PC-9 (cell line): ENCODE measurements at regions not wholly inside any gene's neighbourhood (a gene's known extent, or its start where the extent isn't known, plus 50 kb on each side); places are given as distances from the start of the nearest gene placed in this dataset.

Source experiments
- BruUV-seq: library from RNA; stranded (reverse); fragments of 400-500 nt; replicated peaks from 2 replicates; lab custom pipeline; 2021; lab: Mats Ljungman, UMichigan
- CTCF ChIA-PET: fragments of 300-600 bp; sonication (Branson Sonifier 250); formaldehyde crosslinking; loops from one replicate; lab custom pipeline; 2022; ENCODE audit warnings: antibody characterized with exemption; lab: Charles Lee
- POLR2A ChIA-PET: fragments of 300-600 bp; sonication (Branson Sonifier 250); formaldehyde crosslinking; loops from one replicate; lab custom pipeline; 2022; ENCODE audit warnings: antibody characterized with exemption; ENCODE audit not compliant: unreplicated experiment; lab: Charles Lee
- DNase-seq, 2 experiments: peaks; one replicate each; pipeline versions ENCODE4 v3.0.0 to v3.0.0-alpha.2; 2015 to 2022; ENCODE audit warnings: mixed read lengths in 1 of 2
- H2AFZ ChIP-seq: fragments of 200-600 bp; sonication (generic); 2 replicates; pipeline ENCODE4 v1.8.1; 2017; ENCODE audit warnings: antibody characterized with exemption
- H3F3A ChIP-seq: fragments of 200-600 bp; sonication (generic); 2 replicates; pipeline ENCODE4 v1.8.1; 2017; ENCODE audit warnings: antibody characterized with exemption, mild to moderate bottlenecking, low read depth; ENCODE audit not compliant: insufficient read depth
- H3K27ac ChIP-seq: fragments of 200-600 bp; sonication (generic); 2 replicates; pipeline ENCODE4 v1.6.1; 2016; ENCODE audit warnings: mixed run types
- H3K27me3 ChIP-seq: fragments of 200-600 bp; sonication (generic); 2 replicates; pipeline ENCODE4 v1.6.1; 2016; ENCODE audit warnings: low read depth, mixed run types; ENCODE audit not compliant: insufficient read depth
- H3K36me3 ChIP-seq: fragments of 200-600 bp; sonication (generic); 2 replicates; pipeline ENCODE4 v1.6.1; 2016; ENCODE audit warnings: low read depth, mixed run types
- H3K4me1 ChIP-seq: fragments of 200-600 bp; sonication (generic); replicated peaks from 2 replicates; pipeline ENCODE4 v1.6.1; 2016; ENCODE audit warnings: mixed run types; ENCODE audit not compliant: insufficient read depth
- H3K4me2 ChIP-seq: fragments of 200-600 bp; sonication (generic); 2 replicates; pipeline ENCODE4 v1.6.1; 2017; ENCODE audit warnings: mixed run types
- H3K4me3 ChIP-seq: fragments of 200-600 bp; sonication (generic); 2 replicates; pipeline ENCODE4 v1.6.1; 2016; ENCODE audit warnings: mixed run types
- H3K79me2 ChIP-seq: fragments of 200-600 bp; sonication (generic); 2 replicates; pipeline ENCODE4 v1.6.1; 2017; ENCODE audit warnings: low read depth, mixed run types
- H3K9me2 ChIP-seq: fragments of 200-600 bp; sonication (generic); 2 replicates; pipeline ENCODE4 v1.8.1; 2017; ENCODE audit warnings: mild to moderate bottlenecking; ENCODE audit not compliant: insufficient read depth
- H3K9me3 ChIP-seq: fragments of 200-600 bp; sonication (generic); 2 replicates; pipeline ENCODE4 v1.8.1; 2016; ENCODE audit warnings: low read depth; ENCODE audit not compliant: insufficient read depth
- H4K20me1 ChIP-seq: fragments of 200-600 bp; sonication (generic); 2 replicates; pipeline ENCODE4 v1.8.1; 2017; ENCODE audit not compliant: insufficient read depth
- CTCF ChIP-seq: fragments of 200-600 bp; sonication (generic); conservative IDR thresholded peaks from 2 replicates; pipeline ENCODE4 v1.6.1; 2017; ENCODE audit warnings: mixed run types, antibody characterized with exemption, mild to moderate bottlenecking, moderate library complexity
- EZH2 ChIP-seq: fragments of 200-600 bp; sonication (generic); IDR thresholded peaks from 2 replicates; pipeline ENCODE4 v1.8.0; 2017; ENCODE audit warnings: antibody characterized with exemption, low read depth
- intact Hi-C: fragments of 100-400 bp; cut with micrococcal nuclease; formaldehyde crosslinking; loops from one replicate; pipeline ENCODE4 v1.10.0; 2022; ENCODE audit not compliant: unreplicated experiment

GRCh38 chr2:234687718-234688475 is 191.0 kb upstream of the ARL4C start:
- no peaks in the 10 kb centered on the region for H3K36me3 ChIP-seq
- no peaks in the 10 kb centered on the region for H3K9me2 ChIP-seq
- H4K20me1 ChIP-seq, result no peaks in the 10 kb centered on the region
- BruUV-seq, result no TSS peak
- H3K27me3 ChIP-seq, result no peaks in the 10 kb centered on the region
- no peak overlapping the region for H3K4me2 ChIP-seq
- no peak overlapping the region for H2AFZ ChIP-seq
- H3K4me1 ChIP-seq, result peaks cover 43% of the 10 kb centered on the region
- H3K4me3 ChIP-seq, result no peak overlapping the region
- intact Hi-C loops, result loop anchor here (2.0 kb wide), 1 partner anchor 53 kb away; no protein-coding TSS in a partner anchor
- no peak overlapping the region for H3K27ac ChIP-seq
- peaks cover 25% of the 10 kb centered on the region for H3F3A ChIP-seq
- H3K9me3 ChIP-seq, result 0 out of 2 replicates have a peak, but pooled peaks cover 4% of the 10 kb centered on the region
- no peak for DNase-seq
- ChIA-PET CTCF (no interaction called here), POLR2A (no interaction called here)
- TF ChIP-seq CTCF, result no peak
- TF ChIP-seq EZH2, result no peak
- H3K79me2 ChIP-seq, result no peaks in the 10 kb centered on the region

- no peaks in the 10 kb centered on the region for H3K27me3 ChIP-seq
- H3K36me3 ChIP-seq, result no peaks in the 10 kb centered on the region
- 0 out of 2 replicates have a peak, but pooled peaks cover 4% of the 10 kb centered on the region for H3K9me3 ChIP-seq
- H3K79me2 ChIP-seq, result no peaks in the 10 kb centered on the region
- peaks cover 50% of the 10 kb centered on the region for H3K4me1 ChIP-seq
- peak overlapping the region; percentile 57 for H3K4me2 ChIP-seq
- H3F3A ChIP-seq, result peaks cover 24% of the 10 kb centered on the region
- no peaks in the 10 kb centered on the region for H4K20me1 ChIP-seq
- intact Hi-C loops, result loop anchor here (2.0 kb wide), 1 partner anchor 51 kb away; no protein-coding TSS in a partner anchor
- peak overlapping the region; percentile 56 for H2AFZ ChIP-seq
- TF ChIP-seq CTCF (no peak), EZH2 (no peak)
- BruUV-seq, result no TSS peak
- DNase-seq, result peak; percentile 87 to 92
- ChIA-PET CTCF (interaction anchor here (0.7 kb wide), 1 partner anchor 260 kb away, joined by 4 read pairs; no protein-coding TSS in a partner anchor), POLR2A (interaction anchor here (0.6 kb wide), 5 partner anchors 16 to 342 kb away, joined by 3 to 9 read pairs (median 4); partner anchors contain the start of gene SH3BP4)
- H3K27ac ChIP-seq, result peak overlapping the region; percentile 74
- no peaks in the 10 kb centered on the region for H3K9me2 ChIP-seq
- no peak overlapping the region for H3K4me3 ChIP-seq
These were observed 189.4 kb upstream of the ARL4C start for GRCh38 chr2:234686088-234686890.

- Histone ChIP-seq H3K9me2 (no peaks in the 10 kb centered on the region), H3K79me2 (no peaks in the 10 kb centered on the region), H3K36me3 (no peaks in the 10 kb centered on the region), H3K9me3 (0 out of 2 replicates have a peak, but pooled peaks cover 4% of the 10 kb centered on the region), H2AFZ (no peak overlapping the region), H3K27ac (no peak overlapping the region), H3K4me2 (no peak overlapping the region), H3K4me3 (no peak overlapping the region), H3F3A (peaks cover 36% of the 10 kb centered on the region), H4K20me1 (no peaks in the 10 kb centered on the region), H3K27me3 (no peaks in the 10 kb centered on the region), H3K4me1 (peaks cover 59% of the 10 kb centered on the region)
- TF ChIP-seq CTCF, result no peak
- no peak for TF ChIP-seq EZH2
- intact Hi-C loops, result loop anchor here (5.0 kb wide), 2 partner anchors 127 to 138 kb away; no protein-coding TSS in a partner anchor
- POLR2A ChIA-PET, result interaction anchor here (0.5 kb wide), 1 partner anchor 1917 kb away, joined by 3 read pairs; no protein-coding TSS in a partner anchor
- BruUV-seq, result no TSS peak
- CTCF ChIA-PET, result no interaction called here
- no peak for DNase-seq
These were observed 187.6 kb upstream of the ARL4C start for GRCh38 chr2:234684466-234684865.
